ENCODE measurements at regions not wholly inside any gene's neighbourhood (a gene's known extent, or its start where the extent isn't known, plus 50 kb on each side); places are given as distances from the start of the nearest gene placed in this dataset.
A peak's percentile ranks its signal among the peaks of the same experiment; 100 is the strongest.
"Not testable (repeated sequence)": the region's sequence is repeated elsewhere in the genome, so short reads cannot be mapped to it uniquely, and the experiment has no call there.

- no peak overlapping the region for H3K4me3 ChIP-seq (ENCODE audit: low read depth, low read length)
- DNase-seq (ENCODE audit: low read depth): peak; percentile 88
- TF ChIP-seq, protein P1, sequence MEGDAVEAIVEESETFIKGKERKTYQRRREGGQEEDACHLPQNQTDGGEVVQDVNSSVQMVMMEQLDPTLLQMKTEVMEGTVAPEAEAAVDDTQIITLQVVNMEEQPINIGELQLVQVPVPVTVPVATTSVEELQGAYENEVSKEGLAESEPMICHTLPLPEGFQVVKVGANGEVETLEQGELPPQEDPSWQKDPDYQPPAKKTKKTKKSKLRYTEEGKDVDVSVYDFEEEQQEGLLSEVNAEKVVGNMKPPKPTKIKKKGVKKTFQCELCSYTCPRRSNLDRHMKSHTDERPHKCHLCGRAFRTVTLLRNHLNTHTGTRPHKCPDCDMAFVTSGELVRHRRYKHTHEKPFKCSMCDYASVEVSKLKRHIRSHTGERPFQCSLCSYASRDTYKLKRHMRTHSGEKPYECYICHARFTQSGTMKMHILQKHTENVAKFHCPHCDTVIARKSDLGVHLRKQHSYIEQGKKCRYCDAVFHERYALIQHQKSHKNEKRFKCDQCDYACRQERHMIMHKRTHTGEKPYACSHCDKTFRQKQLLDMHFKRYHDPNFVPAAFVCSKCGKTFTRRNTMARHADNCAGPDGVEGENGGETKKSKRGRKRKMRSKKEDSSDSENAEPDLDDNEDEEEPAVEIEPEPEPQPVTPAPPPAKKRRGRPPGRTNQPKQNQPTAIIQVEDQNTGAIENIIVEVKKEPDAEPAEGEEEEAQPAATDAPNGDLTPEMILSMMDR (conservative IDR thresholded peaks at IDR 0.05; ENCODE audit: low read depth, low read length): peak; percentile 60
Measured at GRCh38 chr12:100058482-100059029, 73.8 kb upstream of the ANKS1B start.

GRCh38 chr12:100046202-100046601 lies 61.5 kb upstream of the ANKS1B start:
- DNase-seq (ENCODE audit: low read depth); H3K4me3 ChIP-seq (ENCODE audit: low read depth, low read length): not testable (repeated sequence)

DNA sequence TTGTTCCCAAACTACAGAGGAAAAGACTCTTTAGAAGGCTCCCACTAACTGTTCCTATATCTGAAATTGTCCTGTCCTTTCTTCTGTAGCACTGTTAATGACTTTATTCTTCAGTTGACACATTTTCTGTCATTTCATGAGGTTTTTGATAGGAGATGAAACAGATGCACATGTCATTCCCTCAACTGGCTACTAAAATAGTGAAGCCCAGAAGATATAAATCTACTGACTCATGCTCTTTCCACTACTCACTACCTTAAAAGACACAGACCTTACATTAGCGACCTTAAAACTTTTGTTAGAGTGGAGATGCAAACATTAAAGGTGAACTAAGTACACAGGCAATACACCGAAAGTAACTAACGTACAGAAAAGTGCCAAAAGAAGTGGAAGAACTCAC lies 59.5 kb upstream of the ANKS1B start:
- H3K4me3 ChIP-seq (ENCODE audit: low read depth, low read length): no peak overlapping the region
- no peak for DNase-seq (ENCODE audit: low read depth)
- TF ChIP-seq, protein P1 (conservative IDR thresholded peaks at IDR 0.05; ENCODE audit: low read depth, low read length): no peak

- DNase-seq (ENCODE audit: low read depth): no peak
- H3K4me3 ChIP-seq (ENCODE audit: low read depth, low read length): no peak overlapping the region
- TF ChIP-seq, protein P1 (conservative IDR thresholded peaks at IDR 0.05; ENCODE audit: low read depth, low read length): no peak
Measured at GRCh38 chr12:100043631-100044030, 58.9 kb upstream of the ANKS1B start.

All from choroid plexus epithelial cell (primary cell).